ENCODE measurements at regions not wholly inside any gene's neighbourhood (a gene's known extent, or its start where the extent isn't known, plus 50 kb on each side); places are given as distances from the start of the nearest gene placed in this dataset.
A peak's percentile ranks its signal among the peaks of the same experiment; 100 is the strongest.
"Not testable (repeated sequence)": the region's sequence is repeated elsewhere in the genome, so short reads cannot be mapped to it uniquely, and the experiment has no call there.

DNA sequence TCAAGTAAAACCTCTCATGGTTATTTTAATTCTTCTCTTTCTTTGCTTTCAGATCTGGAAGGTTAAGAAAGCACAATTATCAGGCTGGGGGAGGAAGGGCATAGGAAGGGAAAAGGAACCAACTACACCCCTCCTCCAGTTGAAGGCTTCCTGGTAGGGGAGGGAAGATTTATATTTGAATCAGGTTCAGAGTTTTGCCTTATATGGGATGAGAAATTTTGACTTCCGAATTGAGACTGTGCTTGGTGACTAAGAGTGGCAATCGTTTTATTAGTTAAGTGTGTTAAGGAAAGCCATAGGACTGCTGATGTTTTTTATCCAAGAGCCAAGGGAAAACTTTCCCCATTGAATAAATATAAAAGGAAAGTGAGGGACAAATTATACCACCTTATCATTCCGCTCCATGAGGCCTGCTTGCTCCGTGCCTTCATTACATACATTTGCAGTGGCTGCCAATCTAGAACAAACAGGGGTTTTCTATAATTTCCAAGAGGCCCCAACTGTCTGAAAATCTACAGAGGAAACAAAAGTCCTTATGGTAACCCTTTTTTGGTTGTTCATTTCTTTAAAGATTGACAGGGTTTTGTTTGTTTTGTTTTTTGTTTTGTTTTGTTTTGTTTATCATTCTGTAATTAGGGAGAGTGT is 115.7 kb upstream of the EPB41L4A start:
- DNase-seq: peak; percentile 69

GRCh38 chr5:112535356-112535755 is 116.3 kb upstream of the EPB41L4A start:
- DNase-seq: peak; percentile 62

- DNase-seq: not testable (repeated sequence)
Measured at GRCh38 chr5:112544558-112544957, 125.5 kb upstream of the EPB41L4A start.

GRCh38 chr5:112546946-112547592 is 128.0 kb upstream of the EPB41L4A start:
- DNase-seq: peak; percentile 43

GRCh38 chr5:112548246-112548881 is 129.3 kb upstream of the EPB41L4A start:
- DNase-seq: peak; percentile 98

DNA sequence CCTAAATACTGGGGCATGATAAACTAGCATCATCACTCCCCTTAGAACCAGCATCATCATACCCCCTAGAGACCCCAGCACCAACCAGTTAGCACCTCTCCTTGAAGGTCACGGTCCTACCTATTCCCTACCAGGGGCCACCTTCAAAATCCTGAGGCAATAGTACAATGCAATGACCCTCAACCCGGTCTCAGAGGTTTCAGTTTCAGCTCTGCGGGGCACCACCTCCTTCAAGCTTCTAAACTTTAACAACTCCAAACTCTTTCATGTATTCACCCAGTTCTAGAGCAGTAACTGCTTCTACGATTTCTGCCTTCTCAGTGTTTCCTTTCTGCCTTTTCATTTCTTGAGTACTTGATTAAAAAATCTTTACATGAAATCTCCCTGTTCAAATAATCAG is 130.1 kb upstream of the EPB41L4A start:
- no peak for DNase-seq

DNA sequence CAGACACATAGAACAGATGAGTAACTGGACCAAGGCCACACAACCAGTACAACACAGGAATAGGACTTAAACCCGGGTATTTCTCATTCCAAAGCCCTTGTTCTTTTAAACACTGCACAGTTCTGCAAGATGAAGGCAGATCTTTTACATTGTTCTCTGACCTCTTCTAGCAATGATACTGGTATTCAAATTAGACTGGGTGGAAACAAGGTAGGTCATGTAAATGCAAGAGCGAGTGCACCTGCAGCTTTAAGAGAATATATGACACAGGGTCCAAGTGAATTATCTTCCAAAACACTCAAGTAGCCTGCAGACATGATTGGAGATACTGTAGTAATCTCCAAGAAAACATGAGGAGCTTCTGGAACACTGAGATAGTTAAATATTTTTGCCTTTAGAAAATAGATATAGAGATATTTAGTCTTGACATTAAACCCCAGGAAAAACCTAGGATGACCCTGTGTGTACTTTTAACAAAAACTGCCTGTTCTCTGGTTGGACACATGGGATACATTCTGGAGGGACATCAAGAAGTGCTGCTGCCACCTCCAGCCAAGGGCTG is 130.6 kb upstream of the EPB41L4A start:
- DNase-seq: peak; percentile 82

- DNase-seq: peak; percentile 88
Measured at GRCh38 chr5:112551419-112552032, 132.4 kb upstream of the EPB41L4A start.

GRCh38 chr5:112552216-112552615 is 133.1 kb upstream of the EPB41L4A start:
- DNase-seq: no peak

DNA sequence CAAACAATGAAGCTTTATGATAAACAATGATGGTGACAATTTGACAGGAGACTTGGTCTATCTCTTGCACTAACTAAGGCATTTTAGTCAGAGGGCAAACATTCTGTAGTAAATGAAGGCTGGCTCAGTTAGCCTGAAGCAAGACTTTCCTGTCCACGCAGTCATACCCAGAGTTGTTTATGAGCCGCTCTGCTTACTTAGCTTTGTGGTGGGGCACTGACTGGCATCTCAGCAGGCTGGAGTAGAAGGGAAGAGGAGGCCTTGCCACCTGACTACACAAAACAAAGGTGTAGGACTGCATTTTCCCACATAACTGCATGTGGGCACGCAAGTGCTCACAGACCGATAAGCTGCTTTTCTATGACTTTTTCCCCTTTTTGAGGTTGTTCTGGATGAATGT is 133.7 kb upstream of the EPB41L4A start:
- no peak for DNase-seq

DNA sequence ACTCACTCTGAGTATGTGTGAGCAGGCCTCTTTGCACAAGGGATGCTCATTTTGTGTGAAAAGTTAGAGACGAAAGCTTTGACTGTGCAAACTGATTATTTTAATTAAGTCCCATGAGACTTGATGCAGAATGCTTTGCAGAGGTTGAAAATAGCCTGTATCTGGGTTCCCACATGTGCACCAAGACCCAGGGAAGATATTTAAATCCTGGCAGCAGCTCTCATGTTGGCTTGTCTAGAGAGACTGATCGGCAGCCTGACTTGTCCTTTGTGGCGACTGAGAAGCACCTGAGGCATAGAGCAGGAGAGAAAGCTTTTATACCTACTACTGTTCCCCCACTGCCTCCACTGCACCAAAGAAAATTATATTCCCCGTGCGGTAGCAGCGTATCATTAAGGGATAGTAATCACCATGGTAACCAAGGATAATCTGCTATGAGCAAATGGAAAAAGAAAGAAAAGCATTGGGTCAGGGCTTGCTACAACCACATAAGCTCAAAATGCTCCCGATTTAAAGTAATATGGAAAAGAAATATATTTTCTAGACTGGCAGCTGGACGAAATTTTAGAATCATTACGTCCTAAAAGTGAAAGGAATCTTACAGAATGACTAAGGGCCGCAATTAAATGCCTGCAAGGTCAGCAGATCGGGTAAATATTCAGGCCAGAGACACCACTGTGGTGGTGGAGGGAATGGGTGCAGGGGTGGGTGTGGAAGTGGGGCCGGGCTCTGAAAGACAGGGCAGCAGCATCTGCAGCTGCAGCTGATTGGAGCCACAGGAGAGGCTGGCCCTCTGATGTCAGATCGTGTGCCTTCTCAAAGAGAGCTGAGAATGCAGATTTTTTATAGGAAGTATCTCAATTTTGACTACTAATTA is 135.3 kb upstream of the EPB41L4A start:
- DNase-seq: no peak

DNA sequence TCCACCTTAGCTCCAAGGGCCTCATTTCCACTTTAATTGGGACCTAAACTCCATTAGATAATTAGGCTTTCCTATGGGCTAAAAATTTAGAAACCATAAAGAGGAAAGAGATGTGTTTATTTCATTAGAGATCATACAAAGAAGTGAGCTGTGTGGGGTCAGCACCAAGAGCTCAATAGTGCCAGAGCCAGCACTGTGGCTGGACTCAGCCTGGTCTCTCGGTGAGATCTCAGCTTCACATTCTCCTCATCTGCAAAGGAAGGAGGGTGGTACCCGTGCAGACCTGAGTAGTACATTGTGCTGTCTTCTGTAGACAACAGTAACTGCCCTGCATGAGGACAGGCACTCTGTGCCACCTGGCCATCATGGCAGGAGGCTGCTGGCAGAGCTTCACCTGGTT is 136.1 kb upstream of the EPB41L4A start:
- no peak for DNase-seq

DNA sequence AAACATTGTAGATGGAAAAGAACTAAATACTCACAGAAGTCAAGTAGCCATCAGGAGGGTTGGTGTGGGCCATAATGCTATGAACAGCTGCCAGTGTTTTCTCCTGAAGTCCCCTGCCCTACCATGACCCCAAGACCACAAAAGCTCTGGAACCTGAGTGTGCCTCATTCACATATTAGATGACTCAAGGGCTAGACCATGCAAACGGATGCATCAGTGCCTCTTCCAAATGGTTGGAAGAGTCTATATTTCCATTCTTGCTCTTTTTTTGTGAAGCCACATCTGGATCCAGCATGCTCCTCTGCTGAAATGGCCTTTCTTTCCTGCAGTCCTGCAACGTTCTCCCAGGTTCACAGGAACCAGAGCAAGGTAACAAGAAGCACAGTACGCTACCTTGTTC is 136.6 kb upstream of the EPB41L4A start:
- DNase-seq: no peak

GRCh38 chr5:112559501-112559900 is 140.4 kb upstream of the EPB41L4A start:
- peak; percentile 91 for DNase-seq

- no peak for DNase-seq
Measured at GRCh38 chr5:112560371-112560770, 141.3 kb upstream of the EPB41L4A start.

GRCh38 chr5:112563169-112563826 is 144.2 kb upstream of the EPB41L4A start:
- no peak for DNase-seq

DNA sequence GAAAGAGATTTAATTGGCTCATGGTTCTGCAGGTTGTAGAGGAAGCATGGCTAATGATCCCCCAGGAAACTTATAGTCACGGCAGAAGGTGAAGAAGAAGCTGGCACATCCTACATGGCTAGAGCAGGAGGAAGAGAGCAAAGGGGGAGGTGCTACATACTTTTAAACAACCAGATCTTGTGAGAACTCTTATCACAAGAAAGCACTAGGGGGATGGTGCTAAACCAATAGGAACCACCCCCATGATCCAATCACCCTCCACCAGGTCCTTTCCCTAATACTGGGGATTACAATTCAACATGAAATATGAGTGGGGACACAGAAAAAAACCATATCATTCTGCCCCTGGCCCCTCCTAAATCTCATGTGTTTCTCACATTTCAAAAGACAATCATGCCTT is 147.2 kb upstream of the EPB41L4A start:
- no peak for DNase-seq

GRCh38 chr5:112569596-112569995 is 150.5 kb upstream of the EPB41L4A start:
- DNase-seq: no peak

DNA sequence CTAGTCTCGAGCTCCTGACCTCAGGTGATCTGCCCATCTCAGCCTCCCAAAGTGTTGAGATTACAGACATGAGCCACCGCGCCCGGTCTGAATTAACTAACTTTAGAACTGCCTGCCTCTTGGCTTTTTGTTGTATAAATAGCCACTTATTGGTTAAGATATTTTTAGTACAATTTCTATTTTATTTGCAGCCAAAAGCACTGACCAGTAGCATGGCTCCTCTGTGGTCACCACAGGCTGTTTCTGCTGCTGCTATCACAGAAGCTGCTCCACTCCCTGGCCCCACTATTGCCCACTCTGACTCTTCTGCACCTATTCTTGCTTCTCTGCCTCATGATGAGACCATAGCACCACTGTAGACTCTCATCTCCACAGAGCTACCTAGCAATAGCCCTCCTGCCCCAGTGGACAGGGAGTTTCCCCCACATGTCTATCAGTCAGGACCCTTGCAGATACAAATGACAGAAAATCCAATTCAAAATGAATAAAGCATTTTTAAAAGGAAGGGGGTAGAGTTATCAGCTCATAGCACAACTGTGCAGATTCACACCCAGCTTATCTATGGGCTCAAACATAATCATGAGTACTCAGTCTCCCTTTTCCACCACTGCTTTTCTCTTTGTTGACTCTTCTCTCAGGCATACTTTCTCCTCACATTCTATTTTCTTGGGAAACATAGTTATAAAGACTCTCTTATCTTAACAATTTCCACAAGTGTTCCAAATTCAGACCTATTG is 151.8 kb upstream of the EPB41L4A start:
- DNase-seq: peak; percentile 67

DNA sequence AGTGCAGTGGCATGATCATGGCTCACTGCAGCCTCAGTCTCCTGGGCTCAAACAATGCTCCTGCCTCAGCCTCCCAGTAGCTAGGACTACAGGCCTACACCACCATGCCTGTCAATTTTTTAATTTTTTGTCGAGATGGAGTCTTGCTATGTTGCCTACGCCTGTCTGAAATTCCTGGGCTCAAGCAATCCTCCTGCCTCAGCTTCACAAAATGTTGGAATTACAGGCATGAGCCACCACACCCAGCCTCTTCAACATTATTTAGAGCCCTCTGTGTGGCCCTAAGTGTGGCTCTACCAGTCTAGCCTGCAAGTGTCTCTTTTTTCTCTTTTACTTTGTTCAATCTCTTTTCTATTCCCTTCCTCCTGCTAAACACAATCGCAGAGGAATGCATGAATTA is 154.4 kb upstream of the EPB41L4A start:
- DNase-seq: no peak

- no peak for DNase-seq
Measured at GRCh38 chr5:112574536-112574935, 155.5 kb upstream of the EPB41L4A start.
